ENCODE measurements at regions not wholly inside any gene's neighbourhood (a gene's known extent, or its start where the extent isn't known, plus 50 kb on each side); places are given as distances from the start of the nearest gene placed in this dataset.

DNA sequence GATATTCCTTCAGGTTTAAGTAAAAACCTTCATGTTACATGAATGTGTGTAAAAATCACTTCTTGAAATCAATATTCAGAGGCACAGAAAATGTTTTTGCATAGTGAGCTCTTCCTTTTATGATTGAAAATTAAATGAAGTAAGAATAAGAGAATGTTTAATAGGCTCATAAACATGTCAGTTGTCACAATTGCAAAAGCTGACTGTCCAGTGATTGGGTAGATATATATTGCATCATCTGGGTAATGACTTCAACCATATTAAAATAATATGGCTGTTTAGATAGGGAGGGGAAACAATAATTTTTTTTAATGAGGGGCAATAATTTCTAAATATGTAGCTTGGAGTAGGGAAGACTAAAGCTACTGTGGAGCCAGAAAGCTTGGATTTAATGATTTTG is 529.8 kb upstream of the GOLIM4 start:
- no peak for DNase-seq
- no peaks in the 10 kb centered on the region; the same call in 1 of the 2 replicates for H3K9me3 ChIP-seq (replicated peaks; ENCODE audit: insufficient read depth, low read length)
- no peak overlapping the region for H3K9ac ChIP-seq (ENCODE audit: low read length)
- H3K36me3 ChIP-seq (replicated peaks; ENCODE audit: insufficient read depth, low read length), result no peaks in the 10 kb centered on the region
- no peak overlapping the region for H2AFZ ChIP-seq (ENCODE audit: low read length)
- H3K27ac ChIP-seq (ENCODE audit: low read length), result no peak overlapping the region
- no peaks in the 10 kb centered on the region for H3K27me3 ChIP-seq (replicated peaks; ENCODE audit: insufficient read depth, low read length)
- no peaks in the 10 kb centered on the region for H3F3A ChIP-seq (ENCODE audit: insufficient read depth, low read length)
- no peak overlapping the region for H3K4me3 ChIP-seq (ENCODE audit: low read length)
- H3K4me1 ChIP-seq (ENCODE audit: low read length), result no peaks in the 10 kb centered on the region
- H3K4me2 ChIP-seq (ENCODE audit: low read depth, low read length), result no peak overlapping the region
- no peak for TF ChIP-seq EZH2 (optimal IDR thresholded peaks at IDR 0.05; ENCODE audit: low read depth, low read length)
- no peak for TF ChIP-seq CTCF (IDR thresholded peaks at IDR 0.05; ENCODE audit: low read length)
- no peak for TF ChIP-seq EZH2phosphoT487 (IDR thresholded peaks at IDR 0.05; ENCODE audit: low read length)
- H4K20me1 ChIP-seq (ENCODE audit: insufficient read depth, low read length), result no peaks in the 10 kb centered on the region
- H3K9me2 ChIP-seq (replicated peaks; ENCODE audit: insufficient read depth, low read length), result no peaks in the 10 kb centered on the region
- H3K79me2 ChIP-seq (ENCODE audit: low read length), result no peaks in the 10 kb centered on the region

GRCh38 chr3:168624892-168625448 is 529.2 kb upstream of the GOLIM4 start:
- H3K27ac ChIP-seq (ENCODE audit: low read length), result no peak overlapping the region

GRCh38 chr3:168624195-168624594 is 528.5 kb upstream of the GOLIM4 start:
- no peak for DNase-seq
- TF ChIP-seq CTCF (IDR thresholded peaks at IDR 0.05; ENCODE audit: low read length) (no peak), EZH2 (optimal IDR thresholded peaks at IDR 0.05; ENCODE audit: low read depth, low read length) (no peak), EZH2phosphoT487 (IDR thresholded peaks at IDR 0.05; ENCODE audit: low read length) (no peak)

More at GRCh38 chr3:168624892-168625448, 529.2 kb upstream of the GOLIM4 start:
- no peak for DNase-seq
- no peak for TF ChIP-seq EZH2phosphoT487 (IDR thresholded peaks at IDR 0.05; ENCODE audit: low read length)
- TF ChIP-seq CTCF (IDR thresholded peaks at IDR 0.05; ENCODE audit: low read length), result no peak
- H3F3A ChIP-seq (ENCODE audit: insufficient read depth, low read length), result no peaks in the 10 kb centered on the region
- H3K9ac ChIP-seq (ENCODE audit: low read length), result no peak overlapping the region
- no peaks in the 10 kb centered on the region for H3K36me3 ChIP-seq (replicated peaks; ENCODE audit: insufficient read depth, low read length)
- no peak overlapping the region for H3K4me3 ChIP-seq (ENCODE audit: low read length)
- no peak overlapping the region for H2AFZ ChIP-seq (ENCODE audit: low read length)
- no peak overlapping the region for H3K4me2 ChIP-seq (ENCODE audit: low read depth, low read length)
- no peaks in the 10 kb centered on the region for H4K20me1 ChIP-seq (ENCODE audit: insufficient read depth, low read length)
- no peaks in the 10 kb centered on the region for H3K27me3 ChIP-seq (replicated peaks; ENCODE audit: insufficient read depth, low read length)
- H3K4me1 ChIP-seq (ENCODE audit: low read length), result no peaks in the 10 kb centered on the region
- H3K9me3 ChIP-seq (replicated peaks; ENCODE audit: insufficient read depth, low read length), result no peaks in the 10 kb centered on the region; the same call in 1 of the 2 replicates
- H3K79me2 ChIP-seq (ENCODE audit: low read length), result no peaks in the 10 kb centered on the region
- H3K9me2 ChIP-seq (replicated peaks; ENCODE audit: insufficient read depth, low read length), result no peaks in the 10 kb centered on the region

More at GRCh38 chr3:168624195-168624594, 528.5 kb upstream of the GOLIM4 start:
- Histone ChIP-seq H4K20me1 (ENCODE audit: insufficient read depth, low read length) (no peaks in the 10 kb centered on the region), H3K36me3 (replicated peaks; ENCODE audit: insufficient read depth, low read length) (no peaks in the 10 kb centered on the region), H3K79me2 (ENCODE audit: low read length) (no peaks in the 10 kb centered on the region), H3F3A (ENCODE audit: insufficient read depth, low read length) (no peaks in the 10 kb centered on the region), H3K4me1 (ENCODE audit: low read length) (no peaks in the 10 kb centered on the region), H3K4me2 (ENCODE audit: low read depth, low read length) (no peak overlapping the region), H3K27me3 (replicated peaks; ENCODE audit: insufficient read depth, low read length) (no peaks in the 10 kb centered on the region), H3K9ac (ENCODE audit: low read length) (no peak overlapping the region), H3K27ac (ENCODE audit: low read length) (no peak overlapping the region), H3K9me3 (replicated peaks; ENCODE audit: insufficient read depth, low read length) (no peaks in the 10 kb centered on the region), H3K4me3 (ENCODE audit: low read length) (no peak overlapping the region), H2AFZ (ENCODE audit: low read length) (no peak overlapping the region), H3K9me2 (replicated peaks; ENCODE audit: insufficient read depth, low read length) (no peaks in the 10 kb centered on the region)

All from MM.1S (cell line).